ENCODE measurements at regions not wholly inside any gene's neighbourhood (a gene's known extent, or its start where the extent isn't known, plus 50 kb on each side); places are given as distances from the start of the nearest gene placed in this dataset.

DNA sequence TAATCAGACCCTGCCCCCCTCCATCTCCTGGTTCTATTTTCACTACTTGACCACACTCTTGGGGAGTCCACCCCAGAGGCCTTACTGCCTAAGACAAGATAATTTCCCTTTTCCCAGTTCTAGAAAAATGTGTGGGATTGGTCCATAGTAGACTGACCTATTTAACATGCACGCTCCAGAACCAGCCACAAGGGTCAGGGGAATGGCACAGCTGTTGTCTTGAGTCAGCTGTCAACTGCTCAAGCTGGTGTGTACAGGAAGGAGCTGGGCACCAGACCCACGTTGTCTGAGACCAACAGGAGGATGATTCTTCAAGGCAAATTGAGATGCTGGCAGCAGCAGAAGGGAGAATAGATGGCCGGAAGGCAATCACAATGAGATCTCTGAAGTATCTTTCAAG lies 280.5 kb downstream of the UQCRFS1 start:
- TF ChIP-seq, protein P1, sequence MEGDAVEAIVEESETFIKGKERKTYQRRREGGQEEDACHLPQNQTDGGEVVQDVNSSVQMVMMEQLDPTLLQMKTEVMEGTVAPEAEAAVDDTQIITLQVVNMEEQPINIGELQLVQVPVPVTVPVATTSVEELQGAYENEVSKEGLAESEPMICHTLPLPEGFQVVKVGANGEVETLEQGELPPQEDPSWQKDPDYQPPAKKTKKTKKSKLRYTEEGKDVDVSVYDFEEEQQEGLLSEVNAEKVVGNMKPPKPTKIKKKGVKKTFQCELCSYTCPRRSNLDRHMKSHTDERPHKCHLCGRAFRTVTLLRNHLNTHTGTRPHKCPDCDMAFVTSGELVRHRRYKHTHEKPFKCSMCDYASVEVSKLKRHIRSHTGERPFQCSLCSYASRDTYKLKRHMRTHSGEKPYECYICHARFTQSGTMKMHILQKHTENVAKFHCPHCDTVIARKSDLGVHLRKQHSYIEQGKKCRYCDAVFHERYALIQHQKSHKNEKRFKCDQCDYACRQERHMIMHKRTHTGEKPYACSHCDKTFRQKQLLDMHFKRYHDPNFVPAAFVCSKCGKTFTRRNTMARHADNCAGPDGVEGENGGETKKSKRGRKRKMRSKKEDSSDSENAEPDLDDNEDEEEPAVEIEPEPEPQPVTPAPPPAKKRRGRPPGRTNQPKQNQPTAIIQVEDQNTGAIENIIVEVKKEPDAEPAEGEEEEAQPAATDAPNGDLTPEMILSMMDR (IDR thresholded peaks at IDR 0.05; ENCODE audit: insufficient read depth, low read length), result no peak
- no peak for TF ChIP-seq POLR2AphosphoS5 (IDR thresholded peaks at IDR 0.05; ENCODE audit: low read depth)
- TF ChIP-seq, protein P2, sequence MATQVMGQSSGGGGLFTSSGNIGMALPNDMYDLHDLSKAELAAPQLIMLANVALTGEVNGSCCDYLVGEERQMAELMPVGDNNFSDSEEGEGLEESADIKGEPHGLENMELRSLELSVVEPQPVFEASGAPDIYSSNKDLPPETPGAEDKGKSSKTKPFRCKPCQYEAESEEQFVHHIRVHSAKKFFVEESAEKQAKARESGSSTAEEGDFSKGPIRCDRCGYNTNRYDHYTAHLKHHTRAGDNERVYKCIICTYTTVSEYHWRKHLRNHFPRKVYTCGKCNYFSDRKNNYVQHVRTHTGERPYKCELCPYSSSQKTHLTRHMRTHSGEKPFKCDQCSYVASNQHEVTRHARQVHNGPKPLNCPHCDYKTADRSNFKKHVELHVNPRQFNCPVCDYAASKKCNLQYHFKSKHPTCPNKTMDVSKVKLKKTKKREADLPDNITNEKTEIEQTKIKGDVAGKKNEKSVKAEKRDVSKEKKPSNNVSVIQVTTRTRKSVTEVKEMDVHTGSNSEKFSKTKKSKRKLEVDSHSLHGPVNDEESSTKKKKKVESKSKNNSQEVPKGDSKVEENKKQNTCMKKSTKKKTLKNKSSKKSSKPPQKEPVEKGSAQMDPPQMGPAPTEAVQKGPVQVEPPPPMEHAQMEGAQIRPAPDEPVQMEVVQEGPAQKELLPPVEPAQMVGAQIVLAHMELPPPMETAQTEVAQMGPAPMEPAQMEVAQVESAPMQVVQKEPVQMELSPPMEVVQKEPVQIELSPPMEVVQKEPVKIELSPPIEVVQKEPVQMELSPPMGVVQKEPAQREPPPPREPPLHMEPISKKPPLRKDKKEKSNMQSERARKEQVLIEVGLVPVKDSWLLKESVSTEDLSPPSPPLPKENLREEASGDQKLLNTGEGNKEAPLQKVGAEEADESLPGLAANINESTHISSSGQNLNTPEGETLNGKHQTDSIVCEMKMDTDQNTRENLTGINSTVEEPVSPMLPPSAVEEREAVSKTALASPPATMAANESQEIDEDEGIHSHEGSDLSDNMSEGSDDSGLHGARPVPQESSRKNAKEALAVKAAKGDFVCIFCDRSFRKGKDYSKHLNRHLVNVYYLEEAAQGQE (IDR thresholded peaks at IDR 0.05; ENCODE audit: insufficient replicate concordance, low read depth), result no peak
- no peak for TF ChIP-seq GABPA (IDR thresholded peaks at IDR 0.05; ENCODE audit: low read depth)
